HG02885 (cell line): ENCODE measurements at regions not wholly inside any gene's neighbourhood (a gene's known extent, or its start where the extent isn't known, plus 50 kb on each side); places are given as distances from the start of the nearest gene placed in this dataset.

Source experiments
- ATAC-seq: cut with Tn5 transposase; IDR thresholded peaks from one replicate; pipeline ENCODE4 v1.9.1; 2021; ENCODE audit warnings: mild to moderate bottlenecking; ENCODE audit not compliant: unreplicated experiment, poor library complexity

DNA sequence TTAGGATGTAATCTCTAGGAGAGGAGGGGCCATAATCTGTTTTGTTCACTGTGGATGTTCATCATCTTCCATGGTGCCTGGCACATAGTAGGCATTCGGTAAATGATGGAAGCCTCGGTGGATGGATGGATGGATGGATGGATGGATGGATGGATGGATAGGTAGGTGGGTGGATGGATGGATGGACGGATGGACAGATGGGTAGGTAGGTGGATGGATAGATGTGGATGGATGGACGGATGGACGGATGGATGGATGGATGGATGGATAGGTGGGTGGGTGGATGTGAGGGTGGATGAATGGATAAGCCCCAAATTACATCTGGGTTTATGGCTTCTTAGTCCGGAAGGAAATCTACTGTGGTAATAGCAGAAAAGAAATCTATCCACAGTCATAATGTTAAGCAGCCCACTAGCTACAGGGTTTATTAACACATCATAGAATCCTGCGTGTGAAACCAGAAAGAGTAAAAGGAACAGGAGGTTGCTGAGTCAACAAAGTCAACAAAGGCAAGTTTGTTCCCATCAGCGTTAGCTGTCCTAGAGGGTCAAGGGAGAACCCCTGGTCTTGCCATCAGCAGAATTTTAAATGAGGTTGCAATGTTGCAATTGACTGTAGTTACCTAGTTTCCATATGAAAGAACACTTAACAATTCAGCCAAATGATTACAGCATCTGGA, 82.8 kb downstream of the C11orf91 start:
- ATAC-seq = no peak

DNA sequence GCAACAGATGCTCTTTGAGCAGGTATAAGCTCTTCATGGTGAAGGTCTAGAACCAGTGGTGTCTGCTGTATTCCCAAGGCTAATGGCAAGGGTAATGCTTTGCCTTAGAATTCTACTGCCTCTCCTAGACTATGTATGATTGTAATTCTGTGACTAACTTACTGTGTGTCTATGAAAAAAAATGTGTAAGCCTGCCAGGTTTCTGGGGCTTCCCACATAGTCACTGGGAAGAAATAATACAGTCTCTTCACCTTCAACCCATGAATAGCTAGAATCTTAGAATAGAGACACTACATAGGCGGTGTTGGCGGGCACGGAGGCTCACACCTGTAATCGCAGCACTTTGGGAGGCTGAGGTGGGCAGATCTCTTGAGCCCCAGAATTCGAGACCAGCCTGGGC, 84.1 kb downstream of the C11orf91 start:
- ATAC-seq = no peak

DNA sequence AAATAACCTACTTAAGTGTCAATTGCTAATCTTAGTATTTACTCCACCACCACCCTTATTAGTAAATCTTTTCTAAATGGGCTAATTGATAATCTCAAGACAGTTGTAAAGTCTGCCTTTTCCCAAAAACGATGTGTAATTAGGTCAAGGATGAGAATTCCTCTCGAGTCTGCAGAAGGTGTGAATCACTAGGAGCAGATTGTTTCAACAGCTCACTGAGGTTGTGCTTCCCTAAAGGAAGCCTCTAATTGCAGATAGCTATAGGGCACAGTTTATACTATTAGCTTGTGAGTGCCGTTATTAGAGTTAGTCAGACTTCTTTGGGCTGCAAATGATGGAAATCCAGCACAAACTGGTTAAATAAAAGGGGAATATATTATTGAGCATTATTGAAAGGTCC, 84.9 kb downstream of the C11orf91 start:
- ATAC-seq = no peak

DNA sequence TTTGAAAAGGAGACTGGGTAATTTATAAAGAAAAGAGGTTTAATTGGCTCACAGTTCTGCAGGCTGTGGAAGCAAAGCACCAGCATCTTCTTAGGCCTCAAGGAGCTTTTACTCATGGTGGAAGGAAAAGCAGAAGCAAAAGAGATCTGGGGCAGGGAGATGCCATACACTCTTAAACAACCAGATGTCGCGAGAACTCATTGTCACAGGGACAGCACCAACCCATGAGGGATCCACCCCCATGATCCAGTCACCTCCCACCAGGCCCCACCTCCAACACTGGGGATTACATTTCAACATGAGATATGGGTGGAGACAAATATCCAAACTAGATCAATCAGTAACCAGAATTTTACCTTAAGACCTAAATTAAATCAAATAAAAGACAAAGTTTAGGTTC, 87.2 kb downstream of the C11orf91 start:
- no peak for ATAC-seq

DNA sequence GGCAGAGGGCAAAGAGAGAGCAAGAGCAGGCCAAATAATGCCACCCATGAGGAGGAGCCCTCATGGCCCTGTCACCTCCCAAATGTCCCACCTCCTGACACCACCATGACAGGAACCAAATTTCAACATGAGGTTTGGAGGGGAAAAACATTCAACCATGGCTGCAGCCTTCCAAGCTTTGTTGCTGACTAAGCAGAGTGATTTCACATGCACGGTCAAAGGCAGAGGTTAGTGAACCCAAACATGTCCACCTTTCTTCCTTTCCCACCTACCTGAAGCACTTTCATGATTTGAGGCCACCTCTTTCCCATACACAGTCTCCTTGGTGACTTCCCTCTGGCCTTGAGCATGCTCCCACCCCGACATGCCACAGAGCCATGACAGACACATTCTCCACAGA, 89.7 kb downstream of the C11orf91 start:
- ATAC-seq = no peak

DNA sequence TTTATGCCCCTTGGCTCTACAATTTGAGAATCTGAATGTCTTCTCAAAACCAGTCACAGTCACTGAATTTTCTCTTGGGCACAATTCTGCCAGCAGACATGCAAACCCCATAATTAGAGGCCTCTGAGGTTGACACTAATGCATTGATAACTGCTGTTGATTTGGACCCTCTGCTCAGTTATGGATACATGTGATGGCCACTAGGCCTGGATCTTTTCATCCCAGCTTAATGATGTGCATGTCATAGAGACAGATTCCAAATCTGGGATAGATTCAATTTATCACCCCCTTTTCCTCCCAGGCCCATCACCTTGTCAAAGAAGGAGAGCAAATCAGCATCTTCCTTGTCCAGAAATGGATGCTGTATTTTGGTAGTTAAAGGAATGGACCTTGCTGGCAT, 92.2 kb downstream of the C11orf91 start:
- ATAC-seq = no peak

DNA sequence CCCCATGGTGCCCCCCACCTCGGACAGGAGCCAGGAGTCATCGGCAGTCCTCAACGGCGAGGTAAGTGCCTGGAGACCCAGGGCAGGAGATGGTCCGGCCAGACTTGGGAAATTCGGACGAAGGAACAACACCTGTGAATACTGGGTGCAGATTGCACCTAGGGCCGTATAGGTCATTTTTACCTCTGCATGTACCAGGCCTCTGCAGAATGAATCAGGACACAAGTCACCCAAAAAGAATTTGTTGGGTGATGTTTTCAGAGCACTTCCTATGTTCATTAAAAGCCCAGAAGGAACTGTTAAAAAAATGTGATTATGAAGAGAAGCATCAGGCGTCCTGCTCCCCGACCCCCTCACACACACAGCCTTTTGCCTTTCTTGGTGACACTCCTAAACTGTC, 93.9 kb downstream of the C11orf91 start:
- no peak for ATAC-seq

DNA sequence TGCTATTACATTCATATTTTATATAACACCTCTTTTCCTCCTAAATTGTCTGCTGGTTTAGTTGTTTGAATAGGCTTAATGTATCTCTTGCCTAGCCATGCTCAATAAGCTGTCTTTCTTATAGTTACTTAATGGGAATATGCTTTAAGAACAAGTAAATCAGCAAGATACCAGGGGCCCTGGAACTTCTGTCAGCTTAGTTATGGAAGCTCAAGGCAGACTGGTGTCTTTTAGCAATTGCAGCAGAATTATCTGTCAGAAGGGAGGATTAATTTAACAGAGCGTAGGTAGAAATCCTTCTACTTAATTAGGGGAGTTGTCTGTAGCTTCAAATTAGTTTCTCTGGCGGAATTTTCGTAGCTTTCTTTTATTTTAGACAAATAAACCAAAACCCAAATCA, 94.9 kb downstream of the C11orf91 start:
- ATAC-seq = no peak

DNA sequence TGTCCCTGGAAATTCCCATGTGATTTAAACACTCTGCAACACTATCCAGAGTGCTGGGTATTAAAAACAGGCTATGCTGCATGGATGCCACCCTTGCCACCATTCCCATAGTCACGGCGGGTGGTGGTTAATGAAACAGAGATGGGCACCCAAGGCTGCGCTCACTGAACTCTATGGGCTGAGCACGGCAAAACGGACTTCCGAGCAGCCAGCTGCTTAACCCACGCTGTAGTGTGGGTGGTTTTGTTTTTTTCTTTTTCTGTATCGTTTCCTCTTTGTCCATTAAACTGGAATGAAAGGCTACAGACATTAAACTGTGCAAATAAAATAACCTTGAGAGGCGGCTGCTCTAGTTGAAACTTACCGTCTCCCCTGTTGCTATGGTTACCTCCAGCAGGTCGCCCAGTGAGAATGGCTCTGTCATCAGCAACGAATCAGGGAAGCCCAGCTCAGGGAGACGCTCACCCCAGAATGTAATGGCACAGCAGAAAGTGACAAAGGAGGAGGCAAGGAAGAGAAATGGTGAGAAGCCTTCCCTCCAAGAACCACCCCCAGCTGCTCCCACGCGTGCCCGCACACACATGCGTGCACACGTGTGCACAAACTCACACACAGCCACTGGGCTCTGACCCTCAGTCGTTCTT, 102.1 kb downstream of the C11orf91 start:
- ATAC-seq = no peak

DNA sequence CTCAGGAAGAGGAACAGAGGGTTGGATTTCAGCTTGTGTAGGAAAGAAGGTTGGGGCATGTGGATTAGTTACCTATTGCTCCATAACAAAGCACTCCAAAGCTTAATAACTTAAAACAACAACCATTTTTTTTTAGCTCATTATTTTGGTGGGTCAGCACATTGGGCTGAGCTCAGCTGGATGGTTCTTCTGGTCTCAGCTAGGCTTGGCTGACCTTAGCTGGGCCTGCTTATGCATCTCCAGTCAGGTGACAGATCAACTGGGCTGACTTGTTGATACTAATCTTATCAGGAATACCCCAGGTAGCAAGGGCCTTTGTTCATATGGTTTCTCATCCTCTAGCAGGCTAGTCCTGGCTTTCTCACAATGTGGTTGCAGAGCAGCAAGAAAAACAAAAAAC, 106.4 kb downstream of the C11orf91 start:
- ATAC-seq = no peak

DNA sequence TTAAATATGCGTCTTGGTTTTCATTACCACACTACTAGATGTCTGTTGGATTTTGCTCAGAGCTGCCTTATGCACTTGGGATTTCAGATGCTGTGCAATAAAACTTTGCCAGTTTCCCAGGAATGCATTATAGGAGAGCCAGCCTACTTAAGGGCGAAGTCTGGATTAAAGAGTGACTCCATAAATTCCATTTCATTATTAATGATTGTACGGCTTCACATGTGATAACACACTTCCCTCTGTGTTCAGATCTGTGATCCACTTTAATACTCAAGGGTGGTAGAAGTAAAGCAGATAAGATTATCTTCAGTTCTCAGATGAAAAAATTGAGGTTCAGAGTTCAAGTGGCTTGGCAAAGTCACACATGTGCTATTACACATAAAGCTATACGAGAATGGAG, 110.2 kb downstream of the C11orf91 start:
- no peak for ATAC-seq

DNA sequence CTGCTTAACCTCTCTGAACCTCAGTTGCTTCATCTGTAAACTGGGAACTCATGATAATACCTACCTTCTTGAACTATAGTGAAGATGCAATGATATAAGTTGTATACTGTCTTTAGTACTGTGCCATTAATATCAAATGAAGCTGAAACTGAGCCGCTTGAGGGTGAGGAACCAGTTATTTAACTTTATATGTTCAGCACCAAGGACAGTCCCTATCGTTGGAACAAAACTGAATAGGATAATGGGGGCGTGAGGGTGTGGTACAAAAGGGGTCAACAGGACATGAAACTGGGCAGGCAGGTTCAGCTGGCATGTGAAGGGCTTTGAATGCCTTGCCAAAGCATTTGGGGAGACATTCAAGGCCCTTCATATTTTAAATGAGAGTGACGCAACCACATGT, 112.6 kb downstream of the C11orf91 start:
- ATAC-seq = no peak

DNA sequence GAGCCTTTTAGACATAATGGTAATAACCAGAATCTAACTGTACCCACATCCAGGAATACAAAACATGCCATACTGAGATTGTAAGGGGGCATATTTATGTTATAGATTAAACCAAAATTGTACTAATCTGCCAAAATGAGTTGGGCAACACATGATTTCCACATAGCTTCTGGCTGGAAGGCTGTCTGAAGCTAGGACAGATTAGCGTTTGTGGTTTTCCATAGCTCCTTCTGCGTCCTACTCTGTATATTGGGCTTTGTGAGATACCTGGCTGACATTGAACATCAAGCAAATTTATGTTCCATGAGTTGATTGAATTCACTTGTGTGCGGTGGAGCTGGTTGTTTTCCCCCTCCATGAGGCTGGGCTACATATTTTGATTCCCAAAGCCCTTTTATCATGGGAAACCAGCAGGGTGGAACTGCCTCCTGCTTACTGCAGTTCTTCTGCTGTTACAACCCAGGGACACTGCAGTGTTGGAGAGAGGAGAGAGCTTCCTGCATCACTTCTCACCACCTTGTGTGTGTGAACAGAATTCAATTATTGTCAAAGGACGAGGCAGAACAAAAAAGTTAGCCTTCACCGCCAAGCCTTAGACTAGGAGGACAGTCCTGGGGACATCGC, 114.9 kb downstream of the C11orf91 start:
- ATAC-seq = no peak

DNA sequence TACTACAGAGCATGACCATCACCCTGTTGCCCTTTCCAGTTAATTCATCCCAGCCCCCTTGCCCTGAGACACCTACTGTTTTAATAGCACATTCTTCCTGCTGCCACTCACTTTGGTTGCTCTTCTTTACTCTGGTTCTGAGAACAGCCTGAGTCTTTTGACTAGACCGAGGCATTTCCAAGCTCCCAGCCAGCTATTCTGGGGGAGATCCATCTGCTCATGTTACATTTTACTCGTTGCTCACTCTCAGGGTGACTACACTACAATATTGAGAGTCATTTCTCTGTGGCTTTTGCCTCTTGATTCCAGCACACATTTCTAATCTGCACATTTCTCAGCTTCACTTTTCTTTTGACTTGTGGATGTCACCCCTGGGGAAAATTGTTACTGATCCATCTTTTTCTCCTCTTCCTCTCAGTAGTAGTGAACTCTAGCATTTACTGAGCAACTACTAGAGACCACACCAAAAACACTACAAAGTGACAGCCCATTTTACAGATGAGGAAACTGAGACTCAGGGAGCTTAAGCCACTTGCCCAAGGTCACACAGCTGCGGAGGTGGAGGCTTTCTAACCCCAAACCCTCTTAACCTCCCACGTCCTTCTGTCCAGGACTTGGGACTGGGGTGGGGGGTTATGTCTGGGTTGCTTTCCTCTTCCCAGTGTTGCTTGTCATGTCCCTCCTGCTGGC, 117.8 kb downstream of the C11orf91 start:
- ATAC-seq = no peak

DNA sequence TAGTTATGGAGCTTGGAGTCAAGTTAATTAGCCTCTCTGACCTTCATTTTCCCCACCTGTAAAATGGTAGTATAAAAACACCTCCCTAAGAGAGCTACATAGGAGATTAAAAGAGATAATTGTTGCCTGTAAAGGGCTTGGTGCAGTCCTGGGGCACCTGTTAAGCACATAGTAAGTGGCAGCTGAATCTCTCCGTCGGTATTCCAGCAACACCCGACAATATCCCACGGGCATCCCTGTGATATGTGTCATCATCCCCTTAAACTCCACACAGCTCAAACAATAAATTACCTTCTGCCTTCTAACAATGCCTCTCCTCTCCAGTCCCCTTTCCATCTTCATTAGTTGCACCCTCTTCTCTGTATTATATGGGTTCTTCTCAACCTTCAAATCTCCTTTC, 121.5 kb downstream of the C11orf91 start:
- ATAC-seq = no peak

DNA sequence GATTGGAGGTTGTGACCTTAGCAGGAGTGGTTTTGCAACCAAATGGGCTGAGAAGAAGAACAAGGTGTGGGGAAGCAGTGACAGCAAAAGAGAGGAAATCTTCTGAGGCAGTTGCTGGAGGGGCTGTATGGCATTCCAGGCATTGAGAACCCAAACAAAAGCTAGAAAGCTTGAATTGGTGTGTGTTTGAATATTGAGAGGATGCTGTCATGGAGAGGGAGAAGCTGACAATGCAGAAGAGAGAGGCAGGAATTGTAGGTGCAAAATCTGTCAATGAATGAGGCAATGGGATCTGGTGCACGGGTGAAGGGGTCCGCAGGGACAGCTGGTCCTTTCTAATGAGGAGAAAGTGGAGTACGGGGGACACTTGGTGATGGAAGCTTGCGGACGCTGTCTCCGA, 123.4 kb downstream of the C11orf91 start:
- no peak for ATAC-seq

DNA sequence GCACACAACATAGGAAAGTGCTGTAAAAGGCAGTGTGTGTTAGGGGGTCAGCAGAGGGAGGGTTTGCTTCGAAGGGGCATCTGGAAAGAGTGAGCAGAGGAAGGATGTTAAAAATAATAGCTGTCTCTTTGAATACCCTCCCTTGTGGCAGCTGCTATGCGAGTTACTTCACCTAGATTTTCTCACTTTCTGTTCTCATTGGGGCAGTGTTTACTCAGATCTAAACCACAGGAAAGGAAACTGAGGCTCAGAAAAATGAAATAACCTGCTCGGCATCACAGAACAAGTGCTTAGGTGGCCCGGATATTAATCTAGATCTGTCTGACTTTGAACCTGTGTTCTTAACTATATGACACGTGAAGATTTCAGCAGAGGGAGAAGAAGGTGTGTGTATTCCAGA, 125.3 kb downstream of the C11orf91 start:
- ATAC-seq = no peak

DNA sequence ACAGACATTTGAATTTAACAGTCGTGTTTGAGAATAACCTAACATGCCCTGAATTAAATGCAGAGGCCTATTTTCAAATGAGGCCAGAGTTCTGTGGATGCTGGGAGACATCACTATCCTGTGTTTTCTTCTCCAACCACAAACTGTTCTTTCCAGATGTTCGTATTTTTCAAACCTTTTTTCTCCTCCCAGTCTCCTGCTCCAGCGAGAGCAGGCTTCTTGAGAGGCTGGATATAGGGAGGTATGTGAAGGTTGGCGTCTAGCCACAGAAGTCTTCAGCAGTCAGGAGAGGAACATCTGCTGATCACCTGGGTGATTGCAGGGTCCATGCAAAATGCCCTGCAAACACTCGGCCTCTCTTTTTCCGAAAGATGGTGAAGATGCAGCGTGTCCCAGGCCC, 126.3 kb downstream of the C11orf91 start:
- ATAC-seq = no peak

DNA sequence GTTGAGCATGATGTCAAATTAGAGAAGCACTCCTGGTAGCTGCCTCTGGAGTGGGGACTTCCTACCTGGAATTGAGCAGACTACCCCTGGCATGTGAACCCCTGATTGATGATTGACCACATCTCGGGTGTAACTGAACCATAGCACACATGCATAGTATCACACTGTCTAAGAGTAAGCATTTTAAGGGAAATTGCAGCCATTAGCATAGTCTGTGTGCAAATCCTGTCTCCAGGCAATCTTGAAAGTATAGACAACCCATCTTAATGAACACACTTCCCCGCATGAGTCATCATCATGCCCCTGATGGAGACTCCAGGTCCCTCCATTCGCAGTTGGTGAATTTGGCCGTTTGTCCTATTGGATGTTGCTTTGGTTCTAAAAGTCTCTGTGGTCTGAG, 131.3 kb downstream of the C11orf91 start:
- no peak for ATAC-seq

DNA sequence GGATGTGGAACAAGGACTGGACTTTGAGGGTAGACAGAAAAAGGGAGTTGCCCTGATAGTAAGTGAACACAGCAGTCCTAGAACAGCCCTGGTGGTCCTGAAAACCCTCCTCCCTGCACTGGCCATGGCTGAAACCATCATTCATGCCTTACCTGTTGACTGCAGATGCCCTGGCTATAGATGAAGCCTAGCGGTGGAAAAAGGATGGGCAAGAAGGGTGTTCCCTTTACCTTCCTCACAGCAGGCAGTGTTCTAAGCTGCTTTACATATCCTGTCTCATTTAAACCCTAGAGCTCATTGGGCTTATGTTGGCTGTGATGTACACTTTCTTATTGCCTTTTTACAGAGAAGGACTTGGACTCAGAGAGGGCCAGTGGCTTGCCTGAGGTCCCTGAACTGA, 133.6 kb downstream of the C11orf91 start:
- ATAC-seq = no peak

DNA sequence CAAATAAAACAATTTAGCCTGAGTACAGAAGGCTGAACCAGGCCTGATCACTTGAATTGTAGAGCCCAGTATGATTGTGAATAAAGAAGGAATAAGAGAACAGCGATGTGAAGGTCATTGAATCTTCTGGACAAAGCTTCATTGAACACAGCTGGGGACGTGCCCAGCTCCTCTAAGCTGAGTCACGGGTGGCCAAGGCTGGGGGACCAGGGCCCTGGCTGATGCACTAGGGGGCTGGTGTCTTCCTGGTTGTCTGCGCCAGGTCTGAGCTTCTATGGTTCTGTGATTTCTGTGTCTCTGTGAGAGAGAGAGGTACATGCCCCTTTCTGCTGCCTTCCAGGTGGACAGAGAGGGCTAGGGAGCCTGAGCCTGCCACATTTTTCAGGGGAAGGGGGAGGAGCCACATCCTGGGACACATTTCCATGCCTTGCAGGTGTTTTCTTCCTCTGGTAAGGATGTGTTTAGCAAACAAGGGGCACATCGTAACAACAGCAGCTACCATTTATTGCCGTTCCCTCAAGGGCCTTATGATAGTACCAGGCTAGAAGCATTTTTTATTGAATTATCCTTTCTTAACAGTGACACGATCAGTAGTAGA, 135.7 kb downstream of the C11orf91 start:
- no peak for ATAC-seq
